PC-9 (cell line): ENCODE measurements at regions not wholly inside any gene's neighbourhood (a gene's known extent, or its start where the extent isn't known, plus 50 kb on each side); places are given as distances from the start of the nearest gene placed in this dataset.
"Not testable (repeated sequence)": the region's sequence is repeated elsewhere in the genome, so short reads cannot be mapped to it uniquely, and the experiment has no call there.

Source experiments
- BruUV-seq: library from RNA; stranded (reverse); fragments of 400-500 nt; replicated peaks from 2 replicates; lab custom pipeline; 2021; lab: Mats Ljungman, UMichigan
- CTCF ChIA-PET: fragments of 300-600 bp; sonication (Branson Sonifier 250); formaldehyde crosslinking; loops from one replicate; lab custom pipeline; 2022; ENCODE audit warnings: antibody characterized with exemption; lab: Charles Lee
- POLR2A ChIA-PET: fragments of 300-600 bp; sonication (Branson Sonifier 250); formaldehyde crosslinking; loops from one replicate; lab custom pipeline; 2022; ENCODE audit warnings: antibody characterized with exemption; ENCODE audit not compliant: unreplicated experiment; lab: Charles Lee
- DNase-seq, 2 experiments: peaks; one replicate each; pipeline versions ENCODE4 v3.0.0 to v3.0.0-alpha.2; 2015 to 2022; ENCODE audit warnings: mixed read lengths in 1 of 2
- H2AFZ ChIP-seq: fragments of 200-600 bp; sonication (generic); 2 replicates; pipeline ENCODE4 v1.8.1; 2017; ENCODE audit warnings: antibody characterized with exemption
- H3F3A ChIP-seq: fragments of 200-600 bp; sonication (generic); 2 replicates; pipeline ENCODE4 v1.8.1; 2017; ENCODE audit warnings: antibody characterized with exemption, mild to moderate bottlenecking, low read depth; ENCODE audit not compliant: insufficient read depth
- H3K27ac ChIP-seq: fragments of 200-600 bp; sonication (generic); 2 replicates; pipeline ENCODE4 v1.6.1; 2016; ENCODE audit warnings: mixed run types
- H3K27me3 ChIP-seq: fragments of 200-600 bp; sonication (generic); 2 replicates; pipeline ENCODE4 v1.6.1; 2016; ENCODE audit warnings: low read depth, mixed run types; ENCODE audit not compliant: insufficient read depth
- H3K36me3 ChIP-seq: fragments of 200-600 bp; sonication (generic); 2 replicates; pipeline ENCODE4 v1.6.1; 2016; ENCODE audit warnings: low read depth, mixed run types
- H3K4me1 ChIP-seq: fragments of 200-600 bp; sonication (generic); replicated peaks from 2 replicates; pipeline ENCODE4 v1.6.1; 2016; ENCODE audit warnings: mixed run types; ENCODE audit not compliant: insufficient read depth
- H3K4me2 ChIP-seq: fragments of 200-600 bp; sonication (generic); 2 replicates; pipeline ENCODE4 v1.6.1; 2017; ENCODE audit warnings: mixed run types
- H3K4me3 ChIP-seq: fragments of 200-600 bp; sonication (generic); 2 replicates; pipeline ENCODE4 v1.6.1; 2016; ENCODE audit warnings: mixed run types
- H3K79me2 ChIP-seq: fragments of 200-600 bp; sonication (generic); 2 replicates; pipeline ENCODE4 v1.6.1; 2017; ENCODE audit warnings: low read depth, mixed run types
- H3K9me2 ChIP-seq: fragments of 200-600 bp; sonication (generic); 2 replicates; pipeline ENCODE4 v1.8.1; 2017; ENCODE audit warnings: mild to moderate bottlenecking; ENCODE audit not compliant: insufficient read depth
- H3K9me3 ChIP-seq: fragments of 200-600 bp; sonication (generic); 2 replicates; pipeline ENCODE4 v1.8.1; 2016; ENCODE audit warnings: low read depth; ENCODE audit not compliant: insufficient read depth
- H4K20me1 ChIP-seq: fragments of 200-600 bp; sonication (generic); 2 replicates; pipeline ENCODE4 v1.8.1; 2017; ENCODE audit not compliant: insufficient read depth
- CTCF ChIP-seq: fragments of 200-600 bp; sonication (generic); conservative IDR thresholded peaks from 2 replicates; pipeline ENCODE4 v1.6.1; 2017; ENCODE audit warnings: mixed run types, antibody characterized with exemption, mild to moderate bottlenecking, moderate library complexity
- intact Hi-C: fragments of 100-400 bp; cut with micrococcal nuclease; formaldehyde crosslinking; loops from one replicate; pipeline ENCODE4 v1.10.0; 2022; ENCODE audit not compliant: unreplicated experiment

DNA sequence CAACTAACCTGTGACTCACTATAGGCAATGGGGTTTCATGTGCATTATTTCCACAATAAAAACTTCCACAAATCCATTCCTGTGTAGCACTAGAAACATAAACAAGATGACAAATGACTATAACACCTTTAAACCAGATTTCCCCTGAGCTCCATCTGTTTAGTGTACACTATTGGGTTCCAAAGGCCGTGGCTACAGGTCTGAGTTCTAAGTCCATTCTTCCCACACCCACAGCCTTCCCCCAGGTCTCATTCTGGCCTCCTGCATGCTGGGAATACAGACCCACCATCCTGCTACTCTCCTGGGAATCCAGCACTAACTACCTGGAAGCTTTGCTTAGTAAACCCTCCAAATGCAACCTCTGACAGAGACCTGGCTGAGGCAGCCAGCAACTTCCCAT lies 460.2 kb downstream of the RPIA start:
- H3F3A ChIP-seq, H3K9me2 ChIP-seq, POLR2A ChIA-PET, H2AFZ ChIP-seq, CTCF ChIA-PET, H3K9me3 ChIP-seq, H3K27me3 ChIP-seq, intact Hi-C loops, H3K27ac ChIP-seq, H4K20me1 ChIP-seq, BruUV-seq, H3K79me2 ChIP-seq, H3K4me3 ChIP-seq, H3K36me3 ChIP-seq, H3K4me2 ChIP-seq, H3K4me1 ChIP-seq, DNase-seq: not testable (repeated sequence)

GRCh38 chr2:89152501-89152900 lies 461.0 kb downstream of the RPIA start:
- H3F3A ChIP-seq, H2AFZ ChIP-seq, H3K27me3 ChIP-seq, POLR2A ChIA-PET, H3K4me2 ChIP-seq, H3K79me2 ChIP-seq, H3K4me3 ChIP-seq, H3K4me1 ChIP-seq, H3K27ac ChIP-seq, intact Hi-C loops, H3K36me3 ChIP-seq, H3K9me2 ChIP-seq, CTCF ChIA-PET, H4K20me1 ChIP-seq, DNase-seq, H3K9me3 ChIP-seq, BruUV-seq: not testable (repeated sequence)

GRCh38 chr2:89153210-89153609 lies 461.7 kb downstream of the RPIA start:
- POLR2A ChIA-PET, H4K20me1 ChIP-seq, H3K79me2 ChIP-seq, H3K4me1 ChIP-seq, H3K27me3 ChIP-seq, H3K36me3 ChIP-seq, CTCF ChIA-PET, H3K9me3 ChIP-seq, H3K4me2 ChIP-seq, H3K4me3 ChIP-seq, DNase-seq, H3K27ac ChIP-seq, H3F3A ChIP-seq, H3K9me2 ChIP-seq, BruUV-seq, intact Hi-C loops, H2AFZ ChIP-seq: not testable (repeated sequence)

DNA sequence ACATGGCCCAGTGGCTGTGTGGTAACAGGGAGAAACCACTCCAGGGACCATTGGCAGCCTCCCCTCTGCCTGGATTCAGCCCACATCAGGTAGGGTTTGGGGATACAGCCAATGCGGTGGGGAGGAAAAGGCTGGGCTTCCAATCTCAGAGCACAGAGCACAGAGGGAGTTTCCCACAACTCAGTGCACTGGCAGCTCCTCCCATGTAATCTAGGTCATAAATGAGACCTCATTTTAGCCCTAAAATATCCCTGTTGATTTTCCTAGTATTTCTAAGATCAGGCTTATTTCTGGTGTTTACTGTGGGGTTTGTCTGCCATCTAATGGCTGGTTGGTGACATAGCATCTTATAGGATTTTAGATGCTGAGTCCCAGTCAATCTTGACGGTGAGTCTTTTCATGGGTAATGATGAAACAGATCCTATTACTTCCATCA lies 462.8 kb downstream of the RPIA start:
- H3K27me3 ChIP-seq, POLR2A ChIA-PET, DNase-seq, BruUV-seq, CTCF ChIA-PET, H3K79me2 ChIP-seq, H4K20me1 ChIP-seq, H3K4me3 ChIP-seq, H3K9me2 ChIP-seq, intact Hi-C loops, H3K9me3 ChIP-seq, H2AFZ ChIP-seq, H3F3A ChIP-seq, H3K27ac ChIP-seq, H3K4me1 ChIP-seq, H3K4me2 ChIP-seq, H3K36me3 ChIP-seq: not testable (repeated sequence)
- TF ChIP-seq CTCF = peak; percentile 36; the same call in 1 of the 2 replicates

- H3K9me2 ChIP-seq, H3K9me3 ChIP-seq, POLR2A ChIA-PET, H3K4me1 ChIP-seq, intact Hi-C loops, H3K27me3 ChIP-seq, H3K79me2 ChIP-seq, H4K20me1 ChIP-seq, H3K4me2 ChIP-seq, H3K36me3 ChIP-seq, H3F3A ChIP-seq, H3K4me3 ChIP-seq, H2AFZ ChIP-seq, H3K27ac ChIP-seq, BruUV-seq, DNase-seq, CTCF ChIA-PET: not testable (repeated sequence)
- peak; percentile 32 for TF ChIP-seq CTCF
Observed at GRCh38 chr2:89160306-89160705, 468.8 kb downstream of the RPIA start.

DNA sequence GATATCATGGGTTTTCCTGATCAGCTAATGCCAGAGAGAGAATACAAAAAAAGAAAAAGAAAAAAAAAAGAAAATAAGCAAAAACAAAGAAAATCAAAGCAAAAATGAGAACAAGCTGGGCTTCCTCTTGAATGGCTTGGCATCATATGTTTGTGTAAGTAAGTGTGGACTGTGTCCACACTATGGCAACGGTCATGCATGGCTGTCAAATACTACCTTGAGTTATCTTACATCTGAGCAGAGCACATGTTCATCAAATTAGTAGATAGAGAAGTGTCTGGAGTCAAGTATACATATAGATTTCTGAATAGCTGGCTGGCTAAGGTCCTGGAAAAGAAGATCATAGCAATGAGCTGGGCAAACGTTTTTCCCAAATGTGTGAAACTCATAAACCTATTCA lies 470.2 kb downstream of the RPIA start:
- H3K4me3 ChIP-seq, H3K27ac ChIP-seq, DNase-seq, CTCF ChIA-PET, intact Hi-C loops, H3K9me3 ChIP-seq, H3K79me2 ChIP-seq, H3K9me2 ChIP-seq, BruUV-seq, H3F3A ChIP-seq, H3K36me3 ChIP-seq, H3K4me1 ChIP-seq, H4K20me1 ChIP-seq, H2AFZ ChIP-seq, H3K27me3 ChIP-seq, H3K4me2 ChIP-seq, POLR2A ChIA-PET: not testable (repeated sequence)
